ENCODE measurements at regions not wholly inside any gene's neighbourhood (a gene's known extent, or its start where the extent isn't known, plus 50 kb on each side); places are given as distances from the start of the nearest gene placed in this dataset.

DNA sequence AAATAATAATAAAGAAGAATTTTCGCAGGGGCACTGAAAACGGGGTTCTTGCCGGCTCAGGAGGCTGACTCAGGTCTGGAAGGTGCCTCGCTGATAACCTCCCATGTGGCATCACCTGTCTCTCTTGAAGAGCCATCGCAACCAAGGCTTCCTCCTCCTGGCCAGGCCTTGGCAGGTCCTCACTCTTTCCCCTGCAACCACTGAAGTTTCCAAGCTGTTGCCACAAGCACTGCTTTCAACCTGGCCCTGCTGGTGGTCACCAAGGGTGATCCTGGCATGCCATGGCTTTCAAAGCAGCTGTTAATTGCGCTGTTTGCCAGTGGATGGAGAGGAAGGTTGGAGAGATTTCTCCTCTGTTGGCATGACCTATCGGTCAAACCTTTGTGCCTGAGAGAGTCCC, 163.6 kb upstream of the COPS8 start:
- DNase-seq (ENCODE audit: low read depth, low spot score): no peak

DNA sequence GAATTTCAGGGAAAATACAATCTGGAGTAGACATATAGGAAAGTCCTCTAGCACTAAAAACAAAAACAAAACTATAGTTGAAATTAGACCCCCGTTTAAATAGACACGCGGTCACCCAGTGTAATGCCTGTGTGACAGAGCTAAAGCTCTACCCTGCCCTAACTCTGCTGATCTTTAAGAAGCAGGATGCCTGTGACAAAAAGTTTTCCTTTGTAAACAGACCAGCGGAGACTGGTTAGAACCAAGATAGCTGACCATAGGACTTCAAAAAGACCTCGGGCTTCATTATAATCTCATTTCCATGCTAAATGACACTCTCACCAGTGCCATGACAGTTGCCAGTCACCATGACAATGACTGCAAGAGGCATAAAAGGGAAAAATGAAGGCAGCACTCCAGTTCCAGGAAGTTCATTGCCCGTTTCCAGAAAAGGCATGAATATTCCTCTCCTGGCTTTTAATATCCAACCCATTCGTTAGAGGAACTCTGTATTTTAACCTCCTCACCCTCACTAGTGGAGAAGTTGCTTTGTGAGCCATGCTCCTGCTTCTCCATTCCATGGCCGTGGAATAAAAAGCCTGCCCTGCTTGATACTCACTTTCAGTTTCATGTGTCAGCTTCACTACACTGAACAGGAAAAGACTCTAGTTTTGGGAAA, 157.2 kb upstream of the COPS8 start:
- no peak for DNase-seq (ENCODE audit: low read depth, low spot score)

DNA sequence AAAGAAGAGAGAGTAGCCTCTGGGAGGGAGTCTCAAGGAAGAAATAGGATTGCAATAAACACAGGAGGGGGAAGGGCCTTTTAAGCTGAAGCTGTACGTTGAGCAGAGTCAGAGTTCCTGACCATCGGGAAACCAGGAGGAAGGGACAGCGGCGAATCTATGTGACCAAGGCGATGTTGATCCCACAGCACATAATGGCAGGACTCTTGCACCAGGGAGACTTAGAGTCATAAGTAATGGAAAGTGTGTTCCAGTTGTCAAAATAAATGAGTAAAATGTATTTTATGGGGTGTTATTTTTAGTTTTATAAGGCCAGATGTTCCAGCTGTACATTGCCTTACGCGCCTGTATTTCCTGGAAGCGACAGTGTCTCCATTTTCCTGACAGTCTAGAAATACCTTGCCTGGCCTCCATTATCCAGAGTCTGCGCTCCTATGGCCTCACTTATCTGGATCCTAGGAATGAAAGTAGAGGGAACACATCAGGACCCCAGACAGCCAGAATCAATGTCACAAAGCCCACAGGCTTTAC, 152.8 kb upstream of the COPS8 start:
- DNase-seq (ENCODE audit: low read depth, low spot score): no peak

DNA sequence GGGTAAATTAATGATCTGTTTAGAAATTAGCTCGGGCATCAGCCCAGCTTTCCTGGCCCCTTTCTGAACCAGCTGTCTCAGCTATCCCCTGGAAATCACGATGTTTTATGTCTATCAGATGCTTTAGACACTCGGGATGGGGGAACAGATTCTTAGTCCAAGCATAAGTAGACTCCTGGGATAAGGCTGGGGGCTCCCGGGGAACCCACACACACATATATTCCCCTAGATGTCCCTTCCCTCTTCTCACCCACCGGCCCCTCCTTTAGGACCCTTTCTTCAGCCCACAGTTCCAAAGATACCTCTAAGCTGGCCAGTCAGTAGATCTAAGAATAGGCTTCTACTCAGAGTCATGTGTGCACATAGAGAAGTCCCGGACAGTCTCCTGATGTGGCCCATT, 151.5 kb upstream of the COPS8 start:
- DNase-seq (ENCODE audit: low read depth, low spot score): no peak

DNA sequence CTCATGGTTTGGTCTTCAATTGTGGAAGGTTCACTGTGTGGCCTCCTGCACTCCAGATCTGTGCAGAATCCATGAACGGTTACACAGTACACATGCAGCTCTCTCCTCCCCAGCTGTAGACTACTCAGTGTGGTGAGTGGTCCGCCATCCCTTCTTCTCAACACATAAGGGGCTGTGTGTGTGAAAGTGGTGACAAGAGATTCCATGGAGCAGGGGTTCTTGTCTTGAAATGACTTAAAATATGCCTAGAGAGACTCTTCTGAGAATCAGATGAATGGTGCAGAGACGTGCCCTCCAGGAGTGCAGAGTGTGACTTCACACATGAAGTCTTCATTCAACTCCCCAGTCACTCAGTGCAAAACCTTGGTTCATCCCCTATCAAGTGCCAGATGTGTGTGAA, 151.0 kb upstream of the COPS8 start:
- no peak for DNase-seq (ENCODE audit: low read depth, low spot score)

DNA sequence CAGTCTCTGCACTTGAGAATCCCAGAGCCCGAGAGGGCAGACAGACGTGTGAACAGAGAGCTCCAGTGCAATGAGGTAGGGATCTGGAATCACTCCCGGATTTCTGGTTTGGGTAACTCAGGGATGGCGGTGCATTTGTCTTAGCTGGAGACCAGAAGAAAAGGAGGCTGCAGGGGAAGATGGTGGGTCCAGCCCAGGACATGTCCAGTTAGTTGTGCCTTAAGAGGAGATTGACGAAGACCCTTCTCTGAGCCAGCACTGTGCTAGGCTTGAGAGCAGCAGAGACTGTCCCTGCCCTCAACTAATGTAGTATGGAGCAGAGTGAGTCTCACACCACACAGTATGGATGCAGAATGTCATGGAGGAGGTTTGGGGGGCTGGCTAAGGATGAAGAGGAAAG, 150.6 kb upstream of the COPS8 start:
- DNase-seq (ENCODE audit: low read depth, low spot score): no peak

DNA sequence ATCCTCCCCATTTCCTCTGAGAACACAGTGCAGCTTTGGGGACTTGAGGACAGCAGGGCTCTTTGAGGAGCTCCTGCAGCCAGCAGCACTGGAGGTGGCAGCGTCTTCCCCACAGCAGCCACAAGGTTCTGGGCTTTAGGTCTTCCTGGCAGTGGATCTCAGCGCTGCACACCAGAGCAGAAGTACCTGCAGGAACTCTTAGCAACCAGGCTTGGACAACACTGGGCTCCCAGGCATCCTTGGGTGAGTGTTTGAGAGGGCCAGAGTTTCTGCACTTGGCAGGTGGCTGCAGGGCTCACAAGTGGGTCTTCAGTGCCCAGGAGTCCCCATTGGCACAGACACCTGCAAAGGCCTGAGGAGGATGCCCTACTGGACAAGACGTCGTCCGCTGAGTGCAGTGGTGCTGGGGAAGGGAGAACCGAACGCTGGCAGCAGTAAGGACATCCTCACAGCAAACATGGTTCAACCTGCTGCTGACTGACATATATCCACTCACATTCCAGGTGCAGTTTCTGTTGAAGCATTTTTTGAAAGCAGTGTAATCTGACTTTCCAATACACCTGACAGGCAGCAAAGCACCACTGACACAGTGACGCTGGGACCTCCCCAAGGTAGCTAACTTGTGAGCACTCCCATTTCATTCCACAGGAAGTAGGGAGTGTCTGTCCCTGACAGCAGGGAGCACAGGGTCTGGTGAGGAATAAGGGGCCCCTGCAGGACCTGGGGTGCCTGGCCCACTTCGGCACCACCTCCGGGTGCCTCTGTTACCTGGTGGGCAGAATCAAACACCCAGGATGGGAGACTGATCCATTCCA, 149.9 kb upstream of the COPS8 start:
- DNase-seq (ENCODE audit: low read depth, low spot score): no peak

DNA sequence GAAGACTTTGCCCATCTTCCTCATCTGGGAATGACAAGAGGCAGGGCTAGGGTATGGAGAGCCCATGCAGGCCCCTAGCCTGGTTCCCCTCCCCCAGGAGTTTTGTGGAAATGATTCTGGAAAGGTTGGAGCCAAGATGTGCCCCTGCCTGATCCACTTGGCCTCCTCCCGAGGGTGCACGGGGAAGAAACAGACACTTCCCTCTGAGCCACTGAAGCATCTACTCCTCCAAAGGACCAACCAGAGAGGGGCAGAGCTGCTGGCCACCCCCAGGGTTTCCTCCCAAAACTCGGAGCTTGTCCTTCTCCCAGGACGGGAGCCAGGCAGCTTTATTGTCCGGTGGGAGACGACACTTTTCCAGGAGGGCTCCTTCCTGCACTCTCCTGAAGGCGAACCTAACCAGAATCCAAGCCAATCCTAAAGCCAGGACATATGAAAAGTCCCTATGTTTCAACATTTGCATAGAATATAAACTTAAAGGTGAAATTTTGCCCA, 149.2 kb upstream of the COPS8 start:
- no peak for DNase-seq (ENCODE audit: low read depth, low spot score)

DNA sequence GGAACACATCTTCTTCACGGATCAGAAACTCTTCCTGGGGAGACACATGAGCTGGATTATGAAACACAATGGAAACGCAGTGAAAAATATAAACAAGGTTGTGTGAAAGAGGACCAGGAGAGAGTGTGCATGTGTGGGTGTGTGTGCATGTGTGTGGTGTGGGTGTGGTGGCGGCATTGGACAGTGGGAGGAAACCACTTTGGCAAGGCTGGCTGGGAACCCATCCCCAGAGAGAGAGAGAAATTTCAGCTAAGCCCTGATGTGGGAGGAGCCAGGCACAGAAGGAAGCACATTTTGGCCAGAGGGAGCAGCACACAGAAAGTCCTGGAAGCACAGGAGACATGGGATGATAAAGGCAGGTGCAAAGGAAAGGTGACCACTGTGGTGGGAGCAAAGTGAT, 147.6 kb upstream of the COPS8 start:
- DNase-seq (ENCODE audit: low read depth, low spot score): no peak

DNA sequence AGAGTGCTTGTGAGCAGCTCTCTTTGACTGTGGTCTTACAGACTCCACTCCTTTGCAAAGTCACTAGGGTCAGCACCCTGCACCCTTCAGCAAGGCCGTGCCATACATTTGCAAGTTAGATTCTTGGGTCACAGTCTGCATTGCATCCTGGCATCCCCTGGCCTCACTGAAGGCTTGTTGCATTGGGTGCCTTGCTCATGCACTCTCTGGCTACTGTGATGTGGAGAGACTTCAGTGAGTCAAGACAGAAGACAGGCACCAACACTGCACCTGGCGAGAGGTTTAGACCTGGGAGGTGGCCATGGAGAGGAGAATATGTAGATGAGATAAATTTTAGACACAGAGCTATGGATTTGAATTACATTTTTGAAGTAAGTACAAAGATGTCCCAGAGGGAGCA, 146.4 kb upstream of the COPS8 start:
- DNase-seq (ENCODE audit: low read depth, low spot score): no peak

DNA sequence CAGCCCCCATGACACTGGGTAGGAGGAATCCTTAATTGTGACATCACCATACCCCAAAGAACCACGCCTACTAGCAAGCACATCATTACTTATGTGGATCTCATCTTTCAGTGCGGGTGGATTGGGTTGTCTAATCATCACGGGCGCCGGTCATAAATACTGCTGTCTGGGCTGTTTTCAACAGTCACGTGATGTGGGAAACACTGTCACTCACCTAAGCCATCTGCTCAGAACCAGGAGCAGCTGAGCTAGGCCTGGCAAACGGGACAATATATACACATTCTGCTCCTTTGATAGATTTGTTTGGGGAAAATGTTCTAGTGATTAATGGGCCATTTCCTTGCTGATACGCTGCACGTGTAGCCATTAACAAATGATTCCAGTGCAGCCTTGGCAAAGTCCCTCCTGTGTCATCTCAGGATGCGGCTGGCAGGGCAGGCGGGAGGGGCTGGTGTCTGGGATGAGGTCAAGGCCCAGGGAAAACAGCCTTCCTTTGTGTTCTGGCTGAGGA, 145.9 kb upstream of the COPS8 start:
- no peak for DNase-seq (ENCODE audit: low read depth, low spot score)

DNA sequence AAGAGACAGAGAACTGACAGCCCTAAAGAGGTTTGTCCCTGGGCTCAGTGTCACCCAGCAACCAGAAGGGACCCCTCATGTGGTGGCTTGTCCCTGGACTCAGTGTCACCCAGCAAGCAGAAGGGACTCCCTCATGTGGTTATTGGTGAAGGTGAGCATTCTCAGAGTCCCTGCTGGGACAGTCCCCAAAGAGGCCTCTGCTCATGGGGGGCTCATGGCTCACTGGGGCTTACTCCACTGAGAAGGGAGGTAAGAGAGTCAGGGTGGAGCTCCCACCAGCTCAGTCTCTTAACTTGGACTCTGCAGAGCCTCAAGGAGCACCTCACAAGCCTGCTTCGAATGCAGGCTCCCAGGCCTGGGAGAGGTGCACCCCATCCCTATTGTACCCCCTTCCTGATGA, 145.2 kb upstream of the COPS8 start:
- DNase-seq (ENCODE audit: low read depth, low spot score): no peak

DNA sequence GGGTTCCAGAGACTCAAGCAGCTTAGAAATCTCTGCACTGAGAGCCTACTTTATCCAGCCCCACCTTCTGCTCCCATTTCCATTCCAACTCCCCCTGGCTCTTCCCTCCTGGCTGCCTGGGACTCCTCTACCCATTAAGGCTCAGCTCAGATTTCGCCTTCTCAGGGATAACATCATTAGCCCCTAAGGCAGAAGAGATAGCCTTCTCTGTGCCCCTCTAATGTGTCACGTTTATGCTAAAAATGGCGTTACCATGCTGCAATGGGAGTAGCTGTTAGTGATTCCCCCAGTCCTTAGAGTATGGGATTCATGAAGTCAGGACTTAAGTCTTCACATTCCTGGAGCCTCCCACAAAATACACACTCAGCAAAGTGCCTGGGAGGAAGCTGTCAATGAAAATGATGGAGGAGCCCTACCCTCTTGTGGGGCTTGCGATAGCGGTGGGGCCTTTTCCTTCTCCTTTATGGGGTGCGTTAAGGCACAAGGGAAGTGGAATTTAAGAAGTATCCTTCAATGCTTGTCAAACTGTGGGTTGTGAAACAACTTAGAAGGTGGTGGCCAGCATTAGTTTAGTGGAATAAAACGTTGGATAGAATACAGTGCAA, 144.7 kb upstream of the COPS8 start:
- no peak for DNase-seq (ENCODE audit: low read depth, low spot score)

DNA sequence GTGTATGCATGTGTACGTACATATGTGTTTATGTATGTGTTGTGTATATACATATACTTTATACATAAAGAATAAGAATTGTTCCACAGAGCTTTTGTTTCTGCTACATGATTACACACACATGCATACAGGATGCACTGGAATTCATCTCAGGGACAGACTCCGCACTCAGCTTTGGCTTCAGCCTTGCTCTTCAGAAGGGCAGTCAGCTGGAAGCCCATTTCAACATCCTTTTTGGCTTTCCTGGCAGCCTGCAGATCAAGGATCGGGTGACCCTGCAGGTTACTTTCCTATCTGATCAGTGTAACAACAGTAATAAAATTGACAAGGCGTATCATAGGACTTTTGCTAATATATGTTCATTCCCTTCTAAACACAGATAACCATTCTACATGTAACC, 144.1 kb upstream of the COPS8 start:
- DNase-seq (ENCODE audit: low read depth, low spot score): no peak

DNA sequence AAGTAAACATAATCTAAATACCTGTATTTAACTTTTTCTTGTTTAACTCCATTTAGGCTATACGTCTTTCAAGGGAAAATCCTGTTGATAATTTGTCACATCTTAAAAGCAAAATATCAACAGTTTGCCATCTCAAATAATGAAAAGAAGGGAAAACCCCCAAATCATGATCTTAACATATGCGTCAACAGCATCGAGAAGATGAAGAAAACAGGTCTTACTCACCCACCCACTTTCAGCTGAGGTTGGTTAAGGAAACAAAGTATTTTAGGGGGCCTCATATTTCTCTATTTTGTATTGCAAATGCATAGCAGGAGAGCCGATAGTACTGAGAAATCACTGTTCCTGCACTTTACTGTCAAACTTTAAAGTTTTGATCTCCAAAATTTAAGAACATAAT, 143.1 kb upstream of the COPS8 start:
- no peak for DNase-seq (ENCODE audit: low read depth, low spot score)

DNA sequence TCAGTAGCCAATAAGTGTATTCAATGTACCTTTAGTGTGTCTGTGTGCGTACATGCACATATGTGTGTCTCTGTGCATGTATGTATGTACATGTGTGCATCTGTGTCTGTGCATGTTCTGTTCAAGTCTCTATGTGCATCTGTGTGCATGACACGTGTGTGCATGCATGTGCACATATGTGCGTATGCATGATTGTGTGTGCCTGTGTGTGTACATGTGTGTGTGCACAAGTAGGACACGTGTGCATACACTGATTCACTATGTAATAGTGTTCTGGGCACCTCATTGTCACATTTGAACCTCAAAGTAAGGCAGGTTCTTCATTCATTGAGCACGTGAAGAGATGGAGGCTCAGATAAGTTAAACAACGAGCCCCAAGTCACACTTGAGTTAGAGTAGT, 142.6 kb upstream of the COPS8 start:
- DNase-seq (ENCODE audit: low read depth, low spot score): no peak

DNA sequence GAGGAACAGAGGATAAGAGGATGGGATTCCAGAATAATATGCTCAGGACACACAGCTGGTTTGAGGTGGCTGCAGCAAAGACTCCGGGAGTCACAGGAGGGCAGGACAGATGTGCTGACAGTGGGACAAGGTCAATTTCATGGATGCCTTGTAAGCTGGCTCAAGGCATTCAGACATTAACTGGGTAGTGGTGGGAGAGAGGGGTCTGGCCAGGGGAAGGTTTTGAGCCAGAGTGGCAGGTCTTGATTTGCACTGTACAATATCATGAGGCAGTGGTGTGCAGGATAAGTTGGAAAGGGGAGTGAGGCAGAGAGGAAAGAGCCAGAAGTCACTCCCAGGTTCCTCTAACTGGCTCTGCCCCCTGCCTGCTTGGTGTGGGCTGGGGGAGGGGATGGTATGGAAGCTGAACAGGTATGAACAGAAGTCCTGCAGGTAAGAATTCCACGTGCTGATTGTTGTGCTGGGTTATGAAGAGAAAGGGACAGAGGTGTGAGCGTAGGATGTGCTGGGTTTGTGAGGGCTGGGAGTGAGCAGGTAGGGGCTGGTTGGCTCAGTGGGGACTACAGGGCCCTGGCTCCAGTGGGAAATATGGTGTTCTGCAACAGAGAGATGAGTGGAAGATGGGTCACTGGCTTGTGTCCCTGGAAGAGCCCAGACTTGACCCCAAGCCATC, 141.7 kb upstream of the COPS8 start:
- DNase-seq (ENCODE audit: low read depth, low spot score): no peak

DNA sequence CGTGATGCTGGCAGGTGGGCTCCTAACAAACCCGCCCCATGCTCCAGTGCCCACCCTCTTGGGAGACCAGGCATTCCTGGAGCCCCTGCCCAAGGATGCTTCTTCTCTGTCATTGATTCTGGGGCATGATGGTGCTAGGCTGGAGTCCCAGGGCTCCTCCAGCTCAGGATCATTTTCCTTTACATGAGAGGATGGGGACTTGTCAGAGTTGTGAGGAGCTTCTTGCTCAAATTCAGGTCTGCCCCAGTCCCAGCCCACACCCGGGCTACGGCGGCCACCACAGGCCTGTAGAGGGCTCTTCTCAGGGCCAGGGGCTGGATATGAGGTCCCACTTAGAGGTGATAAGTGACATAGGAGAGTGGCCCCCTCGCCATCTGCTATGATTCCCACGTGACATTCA, 141.1 kb upstream of the COPS8 start:
- DNase-seq (ENCODE audit: low read depth, low spot score): no peak

DNA sequence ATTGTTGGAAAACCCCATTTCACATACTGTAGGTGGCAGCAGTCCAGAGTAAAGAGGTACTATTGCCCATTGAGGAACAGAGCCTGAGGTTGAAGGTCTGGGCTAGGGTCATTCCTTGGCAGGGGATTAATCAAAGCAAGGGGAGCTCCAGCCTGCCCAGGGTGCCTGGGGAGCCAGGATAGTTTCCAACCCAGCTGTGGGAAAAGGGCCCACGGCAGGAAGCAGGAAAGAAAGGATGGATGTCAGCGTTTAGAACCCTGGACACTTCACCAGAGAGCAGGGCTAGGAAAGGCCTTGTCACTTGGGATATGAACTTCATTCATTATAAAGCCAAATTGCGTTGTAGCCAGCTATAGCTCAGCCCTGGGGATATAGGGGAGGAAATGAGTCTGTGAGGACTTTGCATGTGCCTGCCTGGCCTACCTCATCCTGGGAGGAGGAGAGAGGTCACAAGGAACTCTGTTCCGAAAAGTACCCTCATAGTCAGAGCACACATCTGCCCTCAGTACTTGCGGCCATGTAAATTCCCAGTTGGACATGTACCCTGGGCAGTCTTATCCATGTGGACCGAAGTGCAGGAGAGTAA, 140.2 kb upstream of the COPS8 start:
- DNase-seq (ENCODE audit: low read depth, low spot score): no peak

DNA sequence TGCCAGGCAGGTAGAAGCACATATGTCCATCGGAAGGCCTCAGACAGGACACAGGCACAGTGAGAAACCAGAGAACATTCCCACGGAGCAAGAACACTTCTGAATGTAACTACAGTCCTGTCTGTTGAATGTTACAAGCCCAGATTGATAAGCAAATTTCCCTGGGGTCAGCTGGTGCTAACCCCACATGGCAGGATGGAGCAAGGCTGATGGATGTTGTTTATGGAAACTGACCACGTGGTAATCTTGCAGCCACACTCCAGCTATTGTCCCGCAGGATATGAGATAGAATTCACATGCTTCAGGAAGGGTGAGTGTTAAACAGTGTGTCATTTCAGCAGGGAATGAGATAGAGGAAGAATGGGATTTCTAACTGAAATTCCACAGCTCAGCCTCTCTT, 138.8 kb upstream of the COPS8 start:
- DNase-seq (ENCODE audit: low read depth, low spot score): no peak

DNA sequence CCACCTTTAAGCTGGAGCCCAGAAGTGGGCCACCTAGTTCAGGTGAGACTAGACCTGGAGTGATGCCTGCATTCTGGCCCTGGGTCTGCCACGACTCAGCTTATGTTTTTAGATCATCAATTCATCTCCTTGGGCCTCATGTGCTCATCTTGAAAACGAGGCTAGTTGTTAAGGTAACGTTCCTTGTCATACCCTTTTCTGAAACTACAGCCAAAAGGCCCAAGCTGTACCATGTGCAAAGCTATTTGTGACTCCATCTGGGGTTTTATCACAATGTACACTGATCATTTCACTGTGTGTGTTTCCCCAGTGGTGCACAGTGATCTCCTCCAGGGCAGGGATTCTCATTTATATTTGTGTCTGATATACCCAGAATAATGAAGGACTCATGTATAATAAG, 138.4 kb upstream of the COPS8 start:
- DNase-seq (ENCODE audit: low read depth, low spot score): no peak

DNA sequence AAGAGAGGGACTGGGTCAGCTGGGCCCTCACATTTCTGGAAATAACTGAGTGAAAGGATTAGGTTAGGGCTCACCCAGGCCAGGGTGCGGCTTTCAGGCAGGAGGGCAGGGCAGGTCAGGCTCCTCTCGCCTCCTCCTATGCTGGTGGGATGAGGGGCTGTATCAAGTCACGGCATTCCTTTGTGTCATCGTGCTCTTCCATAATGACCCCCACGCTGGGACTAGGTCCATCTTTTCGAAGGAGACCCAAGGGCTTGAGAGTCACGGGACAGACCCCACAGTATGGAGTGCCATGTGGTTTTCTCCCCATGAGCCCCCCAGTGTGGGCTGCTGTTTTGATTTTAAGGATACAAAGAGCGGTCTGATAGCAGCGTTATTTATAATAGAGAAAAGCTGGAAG, 137.8 kb upstream of the COPS8 start:
- DNase-seq (ENCODE audit: low read depth, low spot score): no peak
